H1 (cell line): ENCODE measurements at regions not wholly inside any gene's neighbourhood (a gene's known extent, or its start where the extent isn't known, plus 50 kb on each side); places are given as distances from the start of the nearest gene placed in this dataset.

Source experiments
- CTCF ChIA-PET: fragments of 300-600 bp; sonication (Branson Sonifier 250); formaldehyde crosslinking; loops from one replicate; lab custom pipeline; 2021; ENCODE audit not compliant: partially characterized antibody; lab: Charles Lee
- POLR2A ChIA-PET: fragments of 300-600 bp; sonication (Branson Sonifier 250); formaldehyde crosslinking; loops from one replicate; lab custom pipeline; 2021; ENCODE audit warnings: inconsistent platforms; ENCODE audit not compliant: partially characterized antibody; lab: Charles Lee
- DNase-seq, 2 experiments: peaks; one replicate each; pipeline versions ENCODE4 v3.0.0 to v3.0.0-alpha.2; 2010 to 2022; ENCODE audit warnings: low spot score in 2 of 2, low read depth in 1 of 2, mixed read lengths in 1 of 2
- FAIRE-seq: peaks from 2 replicates; lab custom pipeline; 2011; peaks lifted over from hg19 to GRCh38; lab: Jason Lieb, UNC
- H2AFZ ChIP-seq: 2 replicates; pipeline ENCODE4 v1.8.1; 2012; ENCODE audit warnings: low read length, inconsistent platforms
- H2AK5ac ChIP-seq: 2 replicates; pipeline ENCODE4 v1.6.1; 2013; ENCODE audit warnings: low read depth, low read length
- H2BK120ac ChIP-seq: replicated peaks from 2 replicates; pipeline ENCODE3; 2013; ENCODE audit warnings: low read depth, low read length, inconsistent platforms
- H2BK12ac ChIP-seq: 2 replicates; pipeline ENCODE4 v1.6.1; 2013; ENCODE audit warnings: low read depth, low read length
- H2BK15ac ChIP-seq: 2 replicates; pipeline ENCODE4 v1.6.1; 2013; ENCODE audit warnings: low read length
- H2BK20ac ChIP-seq: 2 replicates; pipeline ENCODE4 v1.6.1; 2013; ENCODE audit warnings: low read length
- H2BK5ac ChIP-seq: 2 replicates; pipeline ENCODE4 v1.6.1; 2013; ENCODE audit warnings: low read depth, low read length
- H3K14ac ChIP-seq: 2 replicates; pipeline ENCODE4 v1.6.1; 2013; ENCODE audit warnings: inconsistent platforms; ENCODE audit not compliant: insufficient read length
- H3K18ac ChIP-seq: 2 replicates; pipeline ENCODE4 v1.6.1; 2013; ENCODE audit warnings: low read length; ENCODE audit errors: extremely low read depth
- H3K23ac ChIP-seq: 2 replicates; pipeline ENCODE4 v1.6.1; 2013; ENCODE audit warnings: inconsistent platforms; ENCODE audit not compliant: insufficient read length
- H3K23me2 ChIP-seq: 2 replicates; pipeline ENCODE4 v1.6.1; 2013; ENCODE audit warnings: low read depth, low read length
- H3K27ac ChIP-seq: 2 replicates; pipeline ENCODE4 v1.6.1; 2011; ENCODE audit warnings: low read depth, low read length, inconsistent platforms
- H3K27me3 ChIP-seq, 4 experiments: replicated peaks in 1 of 4; 1 replicate in 1 of 4; 2 replicates in 3 of 4; pipeline versions ENCODE4 v1.6.1 to v1.8.1; 2011 to 2013; ENCODE audit warnings: low read length in 3 of 4, mild to moderate bottlenecking in 3 of 4, inconsistent platforms in 2 of 4, mixed read lengths in 2 of 4, moderate library complexity in 1 of 4; ENCODE audit not compliant: control insufficient read depth in 3 of 4, insufficient read depth in 3 of 4; ENCODE audit errors: extremely low read depth in 1 of 4
- H3K36me3 ChIP-seq, 4 experiments: 2 replicates each; pipeline versions ENCODE4 v1.6.1 to v1.8.1; 2011 to 2013; ENCODE audit warnings: mild to moderate bottlenecking in 4 of 4, low read length in 3 of 4, moderate library complexity in 2 of 4, control low read depth in 1 of 4, inconsistent platforms in 1 of 4; ENCODE audit not compliant: insufficient read depth in 4 of 4, control insufficient read depth in 2 of 4
- H3K4ac ChIP-seq: replicated peaks from 2 replicates; pipeline ENCODE3; 2013; ENCODE audit warnings: low read length, low read depth, mixed read lengths, inconsistent platforms; ENCODE audit not compliant: insufficient read length
- H3K4me1 ChIP-seq, 4 experiments: replicated peaks in 1 of 4; 1 replicate in 1 of 4; 2 replicates in 3 of 4; pipeline versions ENCODE4 v1.6.1 to v1.8.1; 2011 to 2013; ENCODE audit warnings: low read length in 3 of 4, inconsistent platforms in 2 of 4, mixed read lengths in 1 of 4; ENCODE audit not compliant: insufficient read depth in 4 of 4, control insufficient read depth in 3 of 4
- H3K4me2 ChIP-seq, 2 experiments: 2 replicates each; pipeline versions ENCODE4 v1.6.1 to v1.8.1; 2011 to 2013; ENCODE audit warnings: low read depth in 2 of 2, low read length in 2 of 2, control low read depth in 1 of 2, inconsistent platforms in 1 of 2, mild to moderate bottlenecking in 1 of 2; ENCODE audit not compliant: insufficient read depth in 1 of 2
- H3K4me3 ChIP-seq, 4 experiments: fragments of 200-600, 300-600 bp in 1 of 4; sonication (generic), shearing (Covaris generic), sonication (Bioruptor Twin) in 1 of 4; 2 replicates each; pipeline versions ENCODE4 v1.5.1 to v1.8.1; 2011 to 2016; ENCODE audit warnings: low read length in 4 of 4, low read depth in 3 of 4, control low read depth in 2 of 4, inconsistent platforms in 2 of 4, mild to moderate bottlenecking in 2 of 4, mixed read lengths in 1 of 4, moderate library complexity in 1 of 4; ENCODE audit not compliant: insufficient read depth in 2 of 4; ENCODE audit errors: extremely low read depth in 1 of 4
- H3K56ac ChIP-seq: replicated peaks from 2 replicates; pipeline ENCODE3; 2013; ENCODE audit warnings: low read depth, mild to moderate bottlenecking, mixed read lengths, low read length, inconsistent platforms; ENCODE audit not compliant: insufficient read length
- H3K79me1 ChIP-seq: 2 replicates; pipeline ENCODE4 v1.6.1; 2013; ENCODE audit warnings: low read depth, low read length, control low read depth
- H3K79me2 ChIP-seq, 2 experiments: 2 replicates each; pipeline versions ENCODE4 v1.6.1 to v1.8.1; 2012 to 2013; ENCODE audit warnings: low read length in 2 of 2, mild to moderate bottlenecking in 2 of 2, inconsistent platforms in 1 of 2; ENCODE audit not compliant: insufficient read depth in 2 of 2, control insufficient read depth in 1 of 2
- H3K9ac ChIP-seq, 4 experiments: replicated peaks in 1 of 4; 1 replicate in 1 of 4; 2 replicates in 3 of 4; pipeline versions ENCODE4 v1.6.1 to v1.8.1; 2011 to 2013; ENCODE audit warnings: low read depth in 3 of 4, low read length in 3 of 4, control low read depth in 2 of 4, mild to moderate bottlenecking in 2 of 4, moderate library complexity in 2 of 4, inconsistent platforms in 1 of 4; ENCODE audit errors: extremely low read depth in 1 of 4
- H3K9me3 ChIP-seq, 2 experiments: 2 replicates each; pipeline versions ENCODE4 v1.6.1 to v1.8.1; 2012 to 2013; ENCODE audit warnings: mild to moderate bottlenecking in 2 of 2, moderate library complexity in 2 of 2, control low read depth in 1 of 2, inconsistent platforms in 1 of 2, low read depth in 1 of 2, low read length in 1 of 2, mixed read lengths in 1 of 2; ENCODE audit not compliant: insufficient read depth in 2 of 2
- H4K20me1 ChIP-seq, 2 experiments: replicated peaks in 1 of 2; 2 replicates each; pipeline versions ENCODE3 to v1.8.1; 2011 to 2013; ENCODE audit warnings: inconsistent platforms in 2 of 2, low read length in 2 of 2, mild to moderate bottlenecking in 1 of 2; ENCODE audit not compliant: insufficient read depth in 2 of 2, control insufficient read depth in 1 of 2
- H4K5ac ChIP-seq: 2 replicates; pipeline ENCODE4 v1.6.1; 2013; ENCODE audit warnings: low read length, low read depth, mixed read lengths, inconsistent platforms; ENCODE audit not compliant: insufficient read length
- H4K8ac ChIP-seq: 2 replicates; pipeline ENCODE4 v1.8.0; 2013; ENCODE audit warnings: mild to moderate bottlenecking, moderate library complexity, low read length, inconsistent platforms; ENCODE audit not compliant: insufficient read depth; ENCODE audit errors: extremely low read depth
- H4K91ac ChIP-seq: replicated peaks from 2 replicates; pipeline ENCODE3; 2013; ENCODE audit warnings: low read length, mixed read lengths, inconsistent platforms; ENCODE audit not compliant: insufficient read length
- BCL11A ChIP-seq, 2 experiments: IDR thresholded peaks; one replicate each; pipeline ENCODE4 v1.6.1; 2011; ENCODE audit warnings: low read depth in 2 of 2, low read length in 2 of 2, mild to moderate bottlenecking in 2 of 2
- CBX5 ChIP-seq: fragments of 300-800, 300-1000 bp; sonication (generic); IDR thresholded peaks from 2 replicates; pipeline ENCODE4 v1.7.1; 2016; ENCODE audit warnings: antibody characterized with exemption, low read length, low read depth
- CEBPB ChIP-seq: IDR thresholded peaks from 2 replicates; pipeline ENCODE4 v1.6.1; 2012; ENCODE audit warnings: low read depth, low read length
- HDAC6 ChIP-seq: IDR thresholded peaks from one replicate; pipeline ENCODE4 v1.7.1; 2012; ENCODE audit warnings: low read depth, mild to moderate bottlenecking, inconsistent platforms, low read length, moderate library complexity
- SIX5 ChIP-seq: IDR thresholded peaks from 2 replicates; pipeline ENCODE4 v1.6.1; 2011; ENCODE audit warnings: mild to moderate bottlenecking, low read depth, low read length
- WGBS, 2 experiments: shearing (Covaris generic) in 1 of 2; methylation state at CpG; one replicate each; pipeline versions ENCODE4 v1.1.6 to v1.1.7; 2013 to 2015; ENCODE audit warnings: low lambda C conversion rate in 2 of 2, mixed read lengths in 2 of 2, inconsistent platforms in 1 of 2, low coverage in 1 of 2, missing lambda C conversion rate in 1 of 2; ENCODE audit not compliant: insufficient replicate concordance in 2 of 2, insufficient coverage in 1 of 2, insufficient read length in 1 of 2; ENCODE audit errors: extremely low coverage in 1 of 2, missing lambda C conversion rate in 1 of 2; 5-methylcytosine and 5-hydroxymethylcytosine counted together
- TF ChIP-seq, protein P1 (sequence below): IDR thresholded peaks from 2 replicates; pipeline ENCODE4 v1.6.1; 2012; ENCODE audit warnings: inconsistent platforms

GRCh38 chr13:64276232-64276631, 2860.6 kb upstream of the PCDH20 start:
- Histone ChIP-seq H3K14ac (no peak overlapping the region), H2AK5ac (no peak overlapping the region), H3K4me3 (no peak overlapping the region), H2BK20ac (no peak overlapping the region), H4K8ac (no peak overlapping the region), H4K20me1 (no peaks in the 10 kb centered on the region), H3K23ac (no peak overlapping the region), H3K79me2 (no peaks in the 10 kb centered on the region), H3K56ac (no peak overlapping the region), H3K79me1 (no peaks in the 10 kb centered on the region), H4K5ac (no peak overlapping the region), H4K91ac (no peak overlapping the region), H3K9me3 (no peaks in the 10 kb centered on the region), H3K23me2 (no peaks in the 10 kb centered on the region), H3K9ac (no peak overlapping the region), H3K27ac (no peak overlapping the region), H3K4me1 (no peaks in the 10 kb centered on the region), H2BK12ac (no peak overlapping the region), H3K27me3 (no peaks in the 10 kb centered on the region), H2AFZ (no peak overlapping the region), H3K18ac (no peak overlapping the region), H3K4ac (no peak overlapping the region), H2BK15ac (no peak overlapping the region), H2BK5ac (no peak overlapping the region), H2BK120ac (no peak overlapping the region), H3K4me2 (no peak overlapping the region), H3K36me3 (no peaks in the 10 kb centered on the region)
- POLR2A ChIA-PET, result no interaction called here
- CTCF ChIA-PET, result no interaction called here
- WGBS, 2 experiments, result 45% methylated on average over 2 of the region's 2 CpGs; no CpG with 5 or more reads in 1 of the 2 experiments
- no peak for DNase-seq
- FAIRE-seq, result no peak
- no peak for TF ChIP-seq CBX5
- TF ChIP-seq SIX5, result no peak
- TF ChIP-seq, protein P1, sequence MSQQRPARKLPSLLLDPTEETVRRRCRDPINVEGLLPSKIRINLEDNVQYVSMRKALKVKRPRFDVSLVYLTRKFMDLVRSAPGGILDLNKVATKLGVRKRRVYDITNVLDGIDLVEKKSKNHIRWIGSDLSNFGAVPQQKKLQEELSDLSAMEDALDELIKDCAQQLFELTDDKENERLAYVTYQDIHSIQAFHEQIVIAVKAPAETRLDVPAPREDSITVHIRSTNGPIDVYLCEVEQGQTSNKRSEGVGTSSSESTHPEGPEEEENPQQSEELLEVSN, result no peak
- TF ChIP-seq HDAC6, result no peak
- no peak for TF ChIP-seq BCL11A (IDR thresholded peaks at IDR 0.05; ENCODE audit: low read depth in 2 of 2, low read length in 2 of 2)
- no peak for TF ChIP-seq CEBPB
